Erythroblast (primary cell): ENCODE measurements at regions not wholly inside any gene's neighbourhood (a gene's known extent, or its start where the extent isn't known, plus 50 kb on each side); places are given as distances from the start of the nearest gene placed in this dataset.

Experiments
- DNase-seq, 2 experiments: peaks; one replicate each; lab custom pipeline; 2025; lab: John Stamatoyannopoulos, UW
- GATA1 ChIP-seq: IDR thresholded peaks from 2 replicates; pipeline ENCODE4 v1.6.1; 2011; ENCODE audit warnings: low read depth, mild to moderate bottlenecking, control low read depth, low read length, moderate library complexity
- POLR2A ChIP-seq: IDR thresholded peaks from 2 replicates; pipeline ENCODE4 v1.6.1; 2011; ENCODE audit warnings: mild to moderate bottlenecking, low read length

GRCh38 chr17:15890279-15890892 is 54.5 kb upstream of the ADORA2B start:
- no peak for DNase-seq
- no peak for TF ChIP-seq POLR2A
- TF ChIP-seq GATA1: no peak

- no peak for DNase-seq
Measured at GRCh38 chr17:15891318-15891717, 53.6 kb upstream of the ADORA2B start.

GRCh38 chr17:15892244-15892643 is 52.7 kb upstream of the ADORA2B start:
- DNase-seq: no peak
- TF ChIP-seq GATA1 (no peak), POLR2A (no peak)

More at GRCh38 chr17:15891318-15891717, 53.6 kb upstream of the ADORA2B start:
- TF ChIP-seq GATA1 (no peak), POLR2A (no peak)

GRCh38 chr17:15892731-15893657 is 51.9 kb upstream of the ADORA2B start:
- DNase-seq: no peak
- TF ChIP-seq POLR2A: no peak
- TF ChIP-seq GATA1: no peak

- TF ChIP-seq GATA1 (no peak), POLR2A (no peak)
- no peak for DNase-seq
Measured at GRCh38 chr17:15893658-15894024, 51.3 kb upstream of the ADORA2B start.

- TF ChIP-seq POLR2A (no peak), GATA1 (no peak)
Measured at GRCh38 chr17:15894258-15894657, 50.7 kb upstream of the ADORA2B start.

GRCh38 chr17:15894913-15895658 is 49.8 kb upstream of the ADORA2B start:
- no peak for TF ChIP-seq POLR2A
- no peak for TF ChIP-seq GATA1
- no peak for DNase-seq

More at GRCh38 chr17:15894258-15894657, 50.7 kb upstream of the ADORA2B start:
- no peak for DNase-seq
